Keratinocyte (primary cell): ENCODE measurements at regions not wholly inside any gene's neighbourhood (a gene's known extent, or its start where the extent isn't known, plus 50 kb on each side); places are given as distances from the start of the nearest gene placed in this dataset.

Experiments used
- DNase-seq: peaks from one replicate; pipeline ENCODE4 v3.0.0-alpha.2; 2011; ENCODE audit warnings: low read depth, missing footprints, low spot score
- FAIRE-seq: peaks from 2 replicates; lab custom pipeline; 2011; peaks lifted over from hg19 to GRCh38; lab: Jason Lieb, UNC
- H2AFZ ChIP-seq: 2 replicates; pipeline ENCODE4 v1.6.0; 2012; ENCODE audit warnings: low read length, control low read depth, inconsistent platforms; ENCODE audit not compliant: control insufficient read depth
- H3K27ac ChIP-seq: 2 replicates; pipeline ENCODE4 v1.5.1; 2011; ENCODE audit warnings: low read length; ENCODE audit not compliant: control insufficient read depth, insufficient read depth
- H3K27me3 ChIP-seq: 3 replicates; pipeline ENCODE4 v1.6.0; 2011; ENCODE audit warnings: low read length; ENCODE audit not compliant: control insufficient read depth, insufficient read depth; ENCODE audit errors: extremely low read depth
- H3K36me3 ChIP-seq, 2 experiments: 2 replicates in 1 of 2; 3 replicates in 1 of 2; pipeline ENCODE4 v1.5.1; 2011; ENCODE audit warnings: low read length in 2 of 2, mild to moderate bottlenecking in 1 of 2; ENCODE audit not compliant: control insufficient read depth in 2 of 2, insufficient read depth in 2 of 2; ENCODE audit errors: extremely low read depth in 1 of 2
- H3K4me1 ChIP-seq: 3 replicates; pipeline ENCODE4 v1.5.1; 2011; ENCODE audit warnings: low read length; ENCODE audit not compliant: control insufficient read depth, insufficient read depth; ENCODE audit errors: extremely low read depth
- H3K4me2 ChIP-seq: 3 replicates; pipeline ENCODE4 v1.6.0; 2011; ENCODE audit warnings: low read depth, low read length; ENCODE audit not compliant: control insufficient read depth, insufficient read depth; ENCODE audit errors: extremely low read depth
- H3K4me3 ChIP-seq, 3 experiments: fragments of 200-600 bp in 1 of 3; sonication (generic) in 1 of 3; 2 replicates in 2 of 3; 3 replicates in 1 of 3; pipeline ENCODE4 v1.5.1; 2011 to 2016; ENCODE audit warnings: low read length in 3 of 3, mild to moderate bottlenecking in 3 of 3, control low read depth in 2 of 3, inconsistent platforms in 1 of 3, low read depth in 1 of 3, mixed read lengths in 1 of 3, mixed run types in 1 of 3, moderate library complexity in 1 of 3; ENCODE audit not compliant: control insufficient read depth in 2 of 3, insufficient read depth in 2 of 3; ENCODE audit errors: extremely low read depth in 1 of 3
- H3K79me2 ChIP-seq: 2 replicates; pipeline ENCODE4 v1.6.0; 2012; ENCODE audit warnings: low read length; ENCODE audit not compliant: control insufficient read depth, insufficient read depth
- H3K9ac ChIP-seq: 3 replicates; pipeline ENCODE4 v1.6.0; 2011; ENCODE audit warnings: low read length; ENCODE audit not compliant: control insufficient read depth, insufficient read depth; ENCODE audit errors: extremely low read depth
- H3K9me1 ChIP-seq: 3 replicates; pipeline ENCODE4 v1.6.0; 2011; ENCODE audit warnings: low read length; ENCODE audit not compliant: control insufficient read depth, insufficient read depth; ENCODE audit errors: extremely low read depth
- H3K9me3 ChIP-seq: 2 replicates; pipeline ENCODE4 v1.5.1; 2012; ENCODE audit warnings: low read depth, low read length; ENCODE audit not compliant: control insufficient read depth
- H4K20me1 ChIP-seq: 3 replicates; pipeline ENCODE4 v1.6.0; 2011; ENCODE audit warnings: low read length; ENCODE audit not compliant: control insufficient read depth, insufficient read depth; ENCODE audit errors: extremely low read depth
- CTCF ChIP-seq, 3 experiments: IDR thresholded peaks in 1 of 3; conservative IDR thresholded peaks in 1 of 3; optimal IDR thresholded peaks in 1 of 3; 2 replicates in 2 of 3; 3 replicates in 1 of 3; pipeline versions ENCODE3 to v1.5.1; 2011; ENCODE audit warnings: low read length in 3 of 3, mild to moderate bottlenecking in 3 of 3, moderate library complexity in 2 of 3, control low read depth in 1 of 3, inconsistent platforms in 1 of 3; ENCODE audit not compliant: insufficient read depth in 2 of 3; ENCODE audit errors: extremely low read depth in 1 of 3
- EZH2 ChIP-seq: IDR thresholded peaks from one replicate; pipeline ENCODE4 v1.6.1; 2012; ENCODE audit warnings: inconsistent platforms, mild to moderate bottlenecking, low read length, moderate library complexity
- dilution Hi-C: fragments of 300-500 bp; cut with MboI; formaldehyde crosslinking; loops from one replicate; pipeline ENCODE4 v1.7.0; 2020; ENCODE audit warnings: low sequenced_read_pairs; ENCODE audit not compliant: extremely low pct_ligation_motif_present

DNA sequence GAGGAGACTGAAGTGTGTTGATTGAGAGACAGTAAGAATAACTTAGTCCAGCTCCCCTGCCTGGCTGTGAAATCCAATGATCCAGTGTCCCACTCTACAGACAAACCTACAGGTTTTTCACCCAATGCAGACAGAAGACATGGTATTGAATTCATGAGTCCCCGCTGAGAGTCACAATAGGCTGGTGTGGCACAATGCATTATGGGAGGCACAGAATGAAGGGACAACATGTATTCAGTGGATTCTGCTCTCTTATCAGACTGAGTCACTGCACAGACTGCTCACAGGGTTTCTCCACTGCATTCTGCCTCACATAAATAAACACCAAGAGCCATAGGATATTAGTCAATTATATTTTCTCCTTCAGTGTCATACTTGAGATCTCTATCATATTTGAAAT lies 55.2 kb upstream of the TOP3B start:
- TF ChIP-seq EZH2, result no peak
- no peak for TF ChIP-seq CTCF (optimal IDR thresholded peaks at IDR 0.05 in 1 of 3, IDR thresholded peaks at IDR 0.05 in 1 of 3, conservative IDR thresholded peaks at IDR 0.05 in 1 of 3; ENCODE audit: extremely low read depth in 1 of 3, insufficient read depth in 2 of 3, low read length in 3 of 3)
- H2AFZ ChIP-seq, result no peak overlapping the region
- FAIRE-seq (no peak), DNase-seq (no peak)
- no peak overlapping the region for H3K4me2 ChIP-seq
- H3K4me3 ChIP-seq, result no peak overlapping the region
- no peaks in the 10 kb centered on the region for H3K4me1 ChIP-seq
- peaks cover 13% of the 10 kb centered on the region for H3K27me3 ChIP-seq
- H3K27ac ChIP-seq, result no peak overlapping the region
- H3K79me2 ChIP-seq, result no peaks in the 10 kb centered on the region
- H3K36me3 ChIP-seq, result no peaks in the 10 kb centered on the region
- H4K20me1 ChIP-seq, result no peaks in the 10 kb centered on the region
- dilution Hi-C loops, result no loop called here
- no peaks in the 10 kb centered on the region for H3K9me3 ChIP-seq
- H3K9ac ChIP-seq, result no peak overlapping the region
- no peaks in the 10 kb centered on the region for H3K9me1 ChIP-seq

- no peak overlapping the region for H2AFZ ChIP-seq
- H4K20me1 ChIP-seq, result no peaks in the 10 kb centered on the region
- TF ChIP-seq CTCF (optimal IDR thresholded peaks at IDR 0.05 in 1 of 3, IDR thresholded peaks at IDR 0.05 in 1 of 3, conservative IDR thresholded peaks at IDR 0.05 in 1 of 3; ENCODE audit: extremely low read depth in 1 of 3, insufficient read depth in 2 of 3, low read length in 3 of 3) (no peak), EZH2 (no peak)
- dilution Hi-C loops, result no loop called here
- no peak overlapping the region for H3K27ac ChIP-seq
- H3K79me2 ChIP-seq, result no peaks in the 10 kb centered on the region
- H3K4me2 ChIP-seq, result no peak overlapping the region
- H3K27me3 ChIP-seq, result peaks cover 13% of the 10 kb centered on the region
- H3K4me3 ChIP-seq, result no peak overlapping the region
- H3K9me3 ChIP-seq, result no peaks in the 10 kb centered on the region
- FAIRE-seq (no peak), DNase-seq (no peak)
- no peak overlapping the region for H3K9ac ChIP-seq
- no peaks in the 10 kb centered on the region for H3K4me1 ChIP-seq
- H3K36me3 ChIP-seq, result no peaks in the 10 kb centered on the region
- H3K9me1 ChIP-seq, result no peaks in the 10 kb centered on the region
These were observed 54.6 kb upstream of the TOP3B start for GRCh38 chr22:22037229-22037628.
